Thyroid gland (tissue), 4 donors: ENCODE measurements at regions not wholly inside any gene's neighbourhood (a gene's known extent, or its start where the extent isn't known, plus 50 kb on each side); places are given as distances from the start of the nearest gene placed in this dataset.

Experiments used
- CTCF ChIP-seq, 6 experiments: fragments of 200-600 bp in 3 of 6; fragments of 450-650 bp in 3 of 6; sonication (generic) in 3 of 6; IDR thresholded peaks; one replicate each; pipeline ENCODE4 v1.5.1; 2016 to 2019; ENCODE audit warnings: antibody characterized with exemption in 6 of 6, mild to moderate bottlenecking in 2 of 6, inconsistent platforms in 1 of 6, moderate library complexity in 1 of 6
- POLR2A ChIP-seq, 2 donors: fragments of 450-650 bp; IDR thresholded peaks; one replicate each; pipeline ENCODE4 v1.6.1; 2017; ENCODE audit warnings: antibody characterized with exemption in 2 of 2, mild to moderate bottlenecking in 2 of 2, moderate library complexity in 1 of 2

- no peak for TF ChIP-seq CTCF (IDR thresholded peaks at IDR 0.05)
- TF ChIP-seq POLR2A (IDR thresholded peaks at IDR 0.05), result no peak
These were observed 102.4 kb upstream of the HAND1 start for GRCh38 chr5:154580422-154580821.
